ENCODE measurements at regions not wholly inside any gene's neighbourhood (a gene's known extent, or its start where the extent isn't known, plus 50 kb on each side); places are given as distances from the start of the nearest gene placed in this dataset.

DNA sequence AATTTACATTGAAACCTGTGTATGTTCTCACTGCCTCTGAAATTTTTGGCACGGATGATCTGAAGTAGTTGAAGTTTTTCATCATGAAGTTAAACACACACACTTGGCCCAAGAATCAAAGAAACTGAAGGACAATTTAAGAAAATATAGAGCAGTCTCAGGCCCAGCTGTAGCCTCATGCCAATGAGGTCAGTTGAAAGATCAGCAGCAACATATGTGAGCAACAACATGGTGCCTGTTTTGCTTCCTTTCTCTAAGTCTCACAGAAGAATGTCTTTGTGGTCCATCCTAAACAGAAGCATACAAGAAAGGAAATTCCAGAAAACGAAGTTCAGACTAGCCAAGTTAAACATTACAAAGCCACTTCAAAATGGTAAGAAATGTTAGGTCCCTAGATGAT is 1737.2 kb downstream of the MAT2B start:
- no peak for TF ChIP-seq CTCF (IDR thresholded peaks at IDR 0.05)
- TF ChIP-seq POLR2AphosphoS5 (IDR thresholded peaks at IDR 0.05): no peak

Data from transverse colon (tissue), 4 donors.